AG04449 (cell line): ENCODE measurements at regions not wholly inside any gene's neighbourhood (a gene's known extent, or its start where the extent isn't known, plus 50 kb on each side); places are given as distances from the start of the nearest gene placed in this dataset.

Experiments used
- CTCF ChIA-PET: fragments of 350-600 bp; formaldehyde crosslinking; extraction: SDS; loops from one replicate; lab custom pipeline; 2021; ENCODE audit warnings: antibody characterized with exemption; lab: Yijun Ruan, JAX
- POLR2A ChIA-PET: fragments of 400-600, 350-600 bp; formaldehyde crosslinking; extraction: SDS; loops from one replicate; lab custom pipeline; 2020; ENCODE audit warnings: antibody characterized with exemption, inconsistent platforms; lab: Yijun Ruan, JAX
- DNase-seq: peaks from one replicate; pipeline ENCODE4 v3.0.0-alpha.2; 2010; ENCODE audit warnings: low read depth, low spot score
- H3K4me3 ChIP-seq: 2 replicates; pipeline ENCODE4 v1.5.1; 2011; ENCODE audit warnings: low read depth, mild to moderate bottlenecking, control low read depth, low read length
- CTCF ChIP-seq: IDR thresholded peaks from one replicate; pipeline ENCODE4 v1.5.1; 2011; ENCODE audit warnings: mild to moderate bottlenecking, moderate library complexity, low read length, control low read depth, inconsistent platforms; ENCODE audit not compliant: insufficient read depth; ENCODE audit errors: missing control alignments

DNA sequence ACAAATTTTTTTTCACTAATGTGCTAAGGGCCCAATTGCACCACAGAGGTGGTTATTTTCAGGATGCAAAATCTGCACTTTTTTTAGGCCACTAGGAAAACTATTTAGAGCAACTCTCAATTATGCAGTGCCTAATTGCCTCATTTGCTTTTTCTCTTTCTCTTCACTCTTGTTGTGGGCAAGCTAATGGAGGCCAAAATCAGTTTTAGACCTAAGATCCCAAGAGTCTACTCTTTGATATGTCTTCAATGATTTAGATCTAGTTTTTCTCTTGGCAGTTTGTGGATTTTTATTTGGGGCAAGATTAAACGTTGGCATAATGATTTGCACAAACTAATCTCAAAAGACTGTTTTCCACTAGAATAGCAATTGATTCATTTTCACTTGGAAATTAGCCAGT lies 1996.9 kb downstream of the LRRC4C start:
- ChIA-PET POLR2A (no interaction called here), CTCF (no interaction called here)
- DNase-seq: no peak
- no peak overlapping the region for H3K4me3 ChIP-seq
- TF ChIP-seq CTCF: no peak

DNA sequence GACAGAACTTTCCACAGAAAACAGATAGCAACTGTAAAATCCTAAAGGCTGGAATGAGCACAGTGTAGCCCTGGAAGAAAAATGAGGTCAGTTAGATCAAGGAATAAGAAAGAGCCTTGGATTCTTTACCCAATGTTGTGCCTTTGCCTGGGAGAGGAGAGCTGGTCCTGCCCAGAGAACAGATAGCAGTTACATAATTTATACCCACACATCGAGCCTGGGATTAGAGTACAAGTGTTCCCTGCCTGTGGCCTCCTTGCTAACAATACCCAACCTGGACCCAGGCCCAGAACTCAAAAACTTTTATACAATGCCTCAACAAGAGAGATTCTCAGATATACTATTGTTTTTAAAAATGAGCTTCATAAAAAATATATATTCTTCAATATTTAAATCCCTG lies 1998.4 kb downstream of the LRRC4C start:
- TF ChIP-seq CTCF: no peak
- no peak for DNase-seq
- POLR2A ChIA-PET: no interaction called here
- CTCF ChIA-PET: no interaction called here
- H3K4me3 ChIP-seq: no peak overlapping the region

DNA sequence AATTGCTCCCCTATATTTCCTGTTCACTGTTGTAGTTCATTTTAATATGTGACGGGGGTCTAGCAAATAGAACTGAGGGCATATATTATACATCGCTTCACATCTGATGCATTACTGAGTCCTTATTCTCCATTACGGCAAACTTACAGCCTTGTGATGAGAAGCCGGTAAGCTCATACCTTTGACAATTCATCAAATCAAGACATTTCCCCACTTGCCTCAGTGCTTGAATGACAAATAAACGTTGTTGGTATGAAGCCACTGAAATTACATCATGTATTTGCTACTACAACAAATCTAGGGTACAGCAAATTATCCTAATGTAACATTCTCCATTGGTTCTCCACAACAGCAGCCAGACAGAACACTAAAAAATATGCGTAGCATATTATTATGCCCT lies 1999.8 kb downstream of the LRRC4C start:
- no peak for TF ChIP-seq CTCF
- no peak overlapping the region for H3K4me3 ChIP-seq
- DNase-seq: no peak
- ChIA-PET POLR2A (no interaction called here), CTCF (no interaction called here)

- CTCF ChIA-PET: no interaction called here
- POLR2A ChIA-PET: no interaction called here
- DNase-seq: no peak
- no peak for TF ChIP-seq CTCF
- H3K4me3 ChIP-seq: no peak overlapping the region
These were observed 2001.0 kb downstream of the LRRC4C start for GRCh38 chr11:39458481-39458880.

GRCh38 chr11:39443424-39444022 lies 2015.9 kb downstream of the LRRC4C start:
- ChIA-PET CTCF (no interaction called here), POLR2A (no interaction called here)
- no peak overlapping the region for H3K4me3 ChIP-seq
- TF ChIP-seq CTCF: no peak
- no peak for DNase-seq

- H3K4me3 ChIP-seq: no peak overlapping the region
- no peak for TF ChIP-seq CTCF
- ChIA-PET CTCF (no interaction called here), POLR2A (no interaction called here)
- no peak for DNase-seq
These were observed 2017.3 kb downstream of the LRRC4C start for GRCh38 chr11:39442177-39442576.
